Neural cell (in vitro differentiated cells): ENCODE measurements at regions not wholly inside any gene's neighbourhood (a gene's known extent, or its start where the extent isn't known, plus 50 kb on each side); places are given as distances from the start of the nearest gene placed in this dataset.
"Not testable (repeated sequence)": the region's sequence is repeated elsewhere in the genome, so short reads cannot be mapped to it uniquely, and the experiment has no call there.

Source experiments
- CTCF ChIP-seq: fragments of 450-650 bp; IDR thresholded peaks from 2 replicates; pipeline ENCODE4 v1.5.1; 2014; ENCODE audit warnings: antibody characterized with exemption, mild to moderate bottlenecking, moderate library complexity; ENCODE audit not compliant: poor library complexity, severe bottlenecking
- MXI1 ChIP-seq: fragments of 450-650 bp; conservative IDR thresholded peaks from 2 replicates; pipeline ENCODE4 v1.6.1; 2014; ENCODE audit warnings: antibody characterized with exemption, mild to moderate bottlenecking; ENCODE audit not compliant: poor library complexity, severe bottlenecking

- not testable (repeated sequence) for TF ChIP-seq MXI1, CTCF
Measured at GRCh38 chr7:140257278-140257677, 80.5 kb upstream of the KDM7A start.
